K562 (cell line): ENCODE measurements at regions not wholly inside any gene's neighbourhood (a gene's known extent, or its start where the extent isn't known, plus 50 kb on each side); places are given as distances from the start of the nearest gene placed in this dataset.

Experiments used
- ATAC-seq: fragments of 200-7000 bp; cut with Tn5 transposase; 3 replicates; pipeline ENCODE4 v1.9.1; 2020; ENCODE audit warnings: moderate library complexity
- BruUV-seq: library from RNA; stranded (reverse); fragments of 400-500 nt; replicated peaks from 2 replicates; lab custom pipeline; 2021; lab: Mats Ljungman, UMichigan
- CTCF ChIA-PET: fragments of 300-600 bp; formaldehyde crosslinking; extraction: SDS; loops from one replicate; lab custom pipeline; 2021; ENCODE audit warnings: low intra/inter-chr PET ratio; lab: Yijun Ruan, JAX
- POLR2A ChIA-PET: fragments of 300-600, 350-650 bp; sonication (Branson Sonifier 250); formaldehyde crosslinking; extraction: SDS; loops from one replicate; lab custom pipeline; 2021; ENCODE audit warnings: antibody characterized with exemption, inconsistent platforms; lab: Yijun Ruan, JAX
- DNase-seq, 4 experiments: peaks; one replicate each; pipeline versions ENCODE4 v3.0.0 to v3.0.0-alpha.2; 2011 to 2018; ENCODE audit warnings: low spot score in 3 of 4, mixed read lengths in 3 of 4; ENCODE audit errors: extremely low read depth in 1 of 4
- FAIRE-seq: peaks from 2 replicates; lab custom pipeline; 2011; peaks lifted over from hg19 to GRCh38; lab: Jason Lieb, UNC
- H2AFZ ChIP-seq: 2 replicates; pipeline ENCODE4 v1.6.0; 2011; ENCODE audit warnings: low read depth, low read length, control low read depth, inconsistent platforms
- H3K27ac ChIP-seq: fragments of 200-600 bp; 3 replicates; pipeline ENCODE4 v1.8.0; 2011; ENCODE audit warnings: low read depth, mild to moderate bottlenecking, control low read depth, inconsistent platforms, low read length, moderate library complexity, mixed read lengths; ENCODE audit errors: extremely low read depth
- H3K27me3 ChIP-seq, 2 experiments: fragments of 300-600 bp in 1 of 2; 2 replicates in 1 of 2; 3 replicates in 1 of 2; pipeline versions ENCODE4 v1.6.0 to v1.8.0; 2011; ENCODE audit warnings: inconsistent platforms in 2 of 2, low read length in 2 of 2, mild to moderate bottlenecking in 1 of 2, mixed read lengths in 1 of 2, moderate library complexity in 1 of 2; ENCODE audit not compliant: control insufficient read depth in 2 of 2, insufficient read depth in 2 of 2
- H3K36me3 ChIP-seq: fragments of 300-600 bp; 3 replicates; pipeline ENCODE4 v1.8.0; 2011; ENCODE audit warnings: mild to moderate bottlenecking, low read length, inconsistent platforms; ENCODE audit not compliant: control insufficient read depth, insufficient read depth
- H3K4me1 ChIP-seq, 2 experiments: fragments of 200-600 bp in 1 of 2; replicated peaks in 1 of 2; 2 replicates in 1 of 2; 3 replicates in 1 of 2; pipeline versions ENCODE4 v1.5.1 to v1.8.0; 2011; ENCODE audit warnings: inconsistent platforms in 2 of 2, low read length in 2 of 2, mild to moderate bottlenecking in 1 of 2, mixed read lengths in 1 of 2, moderate library complexity in 1 of 2; ENCODE audit not compliant: control insufficient read depth in 2 of 2, insufficient read depth in 2 of 2
- H3K4me2 ChIP-seq: 2 replicates; pipeline ENCODE4 v1.6.1; 2011; ENCODE audit warnings: low read length, control low read depth, inconsistent platforms, mixed read lengths; ENCODE audit not compliant: insufficient read depth
- H3K4me3 ChIP-seq: fragments of 200-600 bp; sonication (generic), shearing (Covaris generic); 2 replicates; pipeline ENCODE4 v1.5.1; 2016; ENCODE audit warnings: control low read depth, inconsistent platforms
- H3K79me2 ChIP-seq: fragments of 200-600 bp; 3 replicates; pipeline ENCODE4 v1.8.0; 2011; ENCODE audit warnings: low read length, inconsistent platforms; ENCODE audit not compliant: control insufficient read depth, insufficient read depth
- H3K9ac ChIP-seq, 2 experiments: 2 replicates each; pipeline versions ENCODE4 v1.6.0 to v1.6.1; 2011; ENCODE audit warnings: low read depth in 2 of 2, low read length in 2 of 2, control low read depth in 1 of 2, inconsistent platforms in 1 of 2, mild to moderate bottlenecking in 1 of 2, mixed read lengths in 1 of 2; ENCODE audit not compliant: insufficient read depth in 1 of 2
- H3K9me1 ChIP-seq: one replicate; pipeline ENCODE4 v1.6.0; 2011; ENCODE audit warnings: inconsistent platforms, mild to moderate bottlenecking, low read length, moderate library complexity; ENCODE audit not compliant: control insufficient read depth, insufficient read depth
- H3K9me3 ChIP-seq: replicated peaks from 2 replicates; pipeline ENCODE4 v1.5.1; 2011; ENCODE audit warnings: low read depth, low read length, inconsistent platforms; ENCODE audit not compliant: control insufficient read depth, insufficient read depth
- H4K20me1 ChIP-seq: replicated peaks from 2 replicates; pipeline ENCODE4 v1.6.1; 2011; ENCODE audit warnings: low read length, inconsistent platforms, mixed read lengths; ENCODE audit not compliant: control insufficient read depth, insufficient read depth
- E4F1 ChIP-seq: fragments of 250-450 bp; sonication (Bioruptor Pico); IDR thresholded peaks from 2 replicates; pipeline ENCODE4 v1.5.0; 2021; ENCODE audit warnings: mild to moderate bottlenecking, borderline replicate concordance
- ZNF512 ChIP-seq: IDR thresholded peaks from 2 replicates; pipeline ENCODE4 v1.6.1; 2016; ENCODE audit warnings: missing genetic modification characterization, missing compliant biosample characterization
- WGBS: fragments of 100-300 bp; shearing (Covaris generic); methylation state at CpG from one replicate; pipeline ENCODE4 v1.1.6; 2016; ENCODE audit warnings: low coverage, mixed read lengths; ENCODE audit not compliant: insufficient coverage; ENCODE audit errors: missing lambda C conversion rate; 5-methylcytosine and 5-hydroxymethylcytosine counted together
- in situ Hi-C: fragments of 300-500 bp; cut with MboI; formaldehyde crosslinking; loops from 4 replicates; pipeline ENCODE4 v1.15.0; 2018; ENCODE audit warnings: inconsistent platforms, mixed read lengths
- intact Hi-C: fragments of 100-400 bp; cut with micrococcal nuclease; formaldehyde crosslinking; loops from 2 replicates; pipeline ENCODE4 v1.14.2; 2022

DNA sequence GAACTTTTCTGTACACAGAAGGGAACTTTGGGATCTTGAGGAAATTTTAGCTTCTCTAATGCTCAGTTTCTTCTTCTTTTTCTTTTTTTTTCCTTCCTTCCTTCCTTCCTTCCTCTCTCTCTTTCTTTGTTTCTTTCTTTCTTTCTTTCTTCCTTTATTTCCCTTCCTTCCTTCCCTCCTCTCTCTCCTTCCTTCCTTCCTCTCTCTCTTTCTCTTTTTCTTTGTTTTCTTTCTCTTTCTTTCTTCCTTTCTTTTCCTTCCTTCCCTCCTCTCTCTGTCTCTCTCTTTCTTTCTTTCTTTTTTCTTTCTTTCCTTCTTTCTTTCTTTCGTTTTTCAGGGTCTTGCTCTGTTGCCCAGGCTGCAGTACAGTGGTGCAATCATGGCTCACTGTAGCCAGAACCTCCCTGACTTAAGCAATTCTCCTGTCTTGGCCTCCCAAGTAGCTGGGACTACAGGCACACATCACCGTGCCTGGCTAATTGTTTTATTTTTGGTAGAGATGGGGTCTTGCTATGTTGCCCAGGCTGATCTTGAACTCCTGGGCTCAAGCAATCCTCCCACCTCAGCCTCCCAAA is 58.6 kb upstream of the SDK1 start:
- no peak for DNase-seq
- no peaks in the 10 kb centered on the region for H3K36me3 ChIP-seq
- intact Hi-C loops, result no loop called here
- ChIA-PET POLR2A (interaction anchor here (1.0 kb wide), 1 partner anchor 50 kb away, joined by 3 read pairs; no protein-coding TSS in a partner anchor), CTCF (no interaction called here)
- no peak overlapping the region for H3K4me3 ChIP-seq
- H3K4me2 ChIP-seq, result no peak overlapping the region
- no peak overlapping the region for H3K9ac ChIP-seq
- H4K20me1 ChIP-seq, result no peaks in the 10 kb centered on the region
- TF ChIP-seq ZNF512 (tag) (peak; percentile 92), E4F1 (CRISPR knock-in tag) (no peak)
- TF ChIP-seq, all 486 proteins: peak for 1
- H3K79me2 ChIP-seq, result no peaks in the 10 kb centered on the region
- in situ Hi-C loops, result no loop called here
- no peaks in the 10 kb centered on the region for H3K9me3 ChIP-seq
- no peak overlapping the region for H3K27ac ChIP-seq
- no peaks in the 10 kb centered on the region for H3K9me1 ChIP-seq
- 0% methylated on average over 2 of the region's 2 CpGs for WGBS
- no TSS peak for BruUV-seq
- peaks cover 3 to 24% of the 10 kb centered on the region in 2 experiments; a peak in 4 of 5 replicates for H3K27me3 ChIP-seq
- no peak overlapping the region for H2AFZ ChIP-seq
- ATAC-seq, result no peak
- H3K4me1 ChIP-seq, result no peaks in the 10 kb centered on the region
- no peak for FAIRE-seq
